Activated naive CD4-positive, alpha-beta T cell treated with Interleukin-2 at 50 U/mL for 16 hours (primary cell): ENCODE measurements at regions not wholly inside any gene's neighbourhood (a gene's known extent, or its start where the extent isn't known, plus 50 kb on each side); places are given as distances from the start of the nearest gene placed in this dataset.
"Not testable (repeated sequence)": the region's sequence is repeated elsewhere in the genome, so short reads cannot be mapped to it uniquely, and the experiment has no call there.

Experiments used
- DNase-seq: peaks from one replicate; pipeline ENCODE4 v3.0.0-alpha.2; 2020

- no peak for DNase-seq
Observed at GRCh38 chr12:92059960-92060359, 85.7 kb downstream of the BTG1 start.

- no peak for DNase-seq
Observed at GRCh38 chr12:92058664-92059063, 87.0 kb downstream of the BTG1 start.

GRCh38 chr12:92056756-92057155 lies 88.9 kb downstream of the BTG1 start:
- not testable (repeated sequence) for DNase-seq

GRCh38 chr12:92056290-92056689 lies 89.4 kb downstream of the BTG1 start:
- no peak for DNase-seq

- peak; percentile 70 for DNase-seq
Observed at GRCh38 chr12:92055877-92056276, 89.8 kb downstream of the BTG1 start.

GRCh38 chr12:92051441-92051840 lies 94.2 kb downstream of the BTG1 start:
- no peak for DNase-seq

- no peak for DNase-seq
Observed at GRCh38 chr12:92049403-92049802, 96.2 kb downstream of the BTG1 start.

- peak; percentile 9 for DNase-seq
Observed at GRCh38 chr12:92047393-92047826, 98.2 kb downstream of the BTG1 start.

- no peak for DNase-seq
Observed at GRCh38 chr12:92046557-92047392, 98.9 kb downstream of the BTG1 start.

- no peak for DNase-seq
Observed at GRCh38 chr12:92045852-92046251, 99.8 kb downstream of the BTG1 start.

GRCh38 chr12:92044435-92044834 lies 101.2 kb downstream of the BTG1 start:
- DNase-seq, result no peak

- no peak for DNase-seq
Observed at GRCh38 chr12:92042791-92043531, 102.7 kb downstream of the BTG1 start.

GRCh38 chr12:92041742-92042141 lies 103.9 kb downstream of the BTG1 start:
- no peak for DNase-seq

- no peak for DNase-seq
Observed at GRCh38 chr12:92039046-92039445, 106.6 kb downstream of the BTG1 start.

- DNase-seq, result no peak
Observed at GRCh38 chr12:92038476-92038875, 107.2 kb downstream of the BTG1 start.

GRCh38 chr12:92036771-92037453 lies 108.7 kb downstream of the BTG1 start:
- no peak for DNase-seq

GRCh38 chr12:92036061-92036620 lies 109.5 kb downstream of the BTG1 start:
- no peak for DNase-seq

GRCh38 chr12:92035477-92035876 lies 110.2 kb downstream of the BTG1 start:
- DNase-seq, result no peak

- DNase-seq, result peak; percentile 44
Observed at GRCh38 chr12:92034858-92035401, 110.7 kb downstream of the BTG1 start.

- DNase-seq, result no peak
Observed at GRCh38 chr12:92034083-92034482, 111.6 kb downstream of the BTG1 start.

GRCh38 chr12:92032965-92033364 lies 112.7 kb downstream of the BTG1 start:
- DNase-seq, result no peak

GRCh38 chr12:92032101-92032500 lies 113.5 kb downstream of the BTG1 start:
- no peak for DNase-seq

- peak; percentile 38 for DNase-seq
Observed at GRCh38 chr12:92030618-92031017, 115.0 kb downstream of the BTG1 start.
